HG03354 (cell line): ENCODE measurements at regions not wholly inside any gene's neighbourhood (a gene's known extent, or its start where the extent isn't known, plus 50 kb on each side); places are given as distances from the start of the nearest gene placed in this dataset.
"Not testable (repeated sequence)": the region's sequence is repeated elsewhere in the genome, so short reads cannot be mapped to it uniquely, and the experiment has no call there.

Experiments
- ATAC-seq: cut with Tn5 transposase; IDR thresholded peaks from one replicate; pipeline ENCODE4 v1.9.1; 2021; ENCODE audit warnings: mild to moderate bottlenecking; ENCODE audit not compliant: unreplicated experiment, poor library complexity, severe bottlenecking

- peak; percentile 92 for ATAC-seq
Measured at GRCh38 chr7:149714081-149714909, 59.1 kb downstream of the ZNF467 start.

GRCh38 chr7:149713731-149714068 lies 59.7 kb downstream of the ZNF467 start:
- no peak for ATAC-seq

- ATAC-seq, result no peak
Measured at GRCh38 chr7:149713061-149713730, 60.2 kb downstream of the ZNF467 start.

GRCh38 chr7:149708026-149708425 lies 65.4 kb downstream of the ZNF467 start:
- ATAC-seq, result no peak

GRCh38 chr7:149707448-149707886 lies 65.9 kb downstream of the ZNF467 start:
- ATAC-seq, result no peak

- no peak for ATAC-seq
Measured at GRCh38 chr7:149706398-149706797, 67.0 kb downstream of the ZNF467 start.

GRCh38 chr7:149704507-149704906 lies 68.9 kb downstream of the ZNF467 start:
- no peak for ATAC-seq

- no peak for ATAC-seq
Measured at GRCh38 chr7:149703044-149703650, 70.2 kb downstream of the ZNF467 start.

GRCh38 chr7:149701495-149702240 lies 71.7 kb downstream of the ZNF467 start:
- ATAC-seq, result no peak

- not testable (repeated sequence) for ATAC-seq
Measured at GRCh38 chr7:149697767-149698166, 75.6 kb downstream of the ZNF467 start.

GRCh38 chr7:149696280-149696679 lies 77.1 kb downstream of the ZNF467 start:
- no peak for ATAC-seq

- no peak for ATAC-seq
Measured at GRCh38 chr7:149692557-149692982, 80.8 kb downstream of the ZNF467 start.

GRCh38 chr7:149692056-149692455 lies 81.3 kb downstream of the ZNF467 start:
- ATAC-seq, result no peak

- ATAC-seq, result no peak
Measured at GRCh38 chr7:149690688-149691446, 82.5 kb downstream of the ZNF467 start.

- ATAC-seq, result no peak
Measured at GRCh38 chr7:149689291-149689721, 84.1 kb downstream of the ZNF467 start.

- ATAC-seq, result no peak
Measured at GRCh38 chr7:149688836-149689235, 84.6 kb downstream of the ZNF467 start.

- ATAC-seq, result not testable (repeated sequence)
Measured at GRCh38 chr7:149687820-149688219, 85.6 kb downstream of the ZNF467 start.

GRCh38 chr7:149686449-149686848 lies 86.9 kb downstream of the ZNF467 start:
- ATAC-seq, result no peak

- no peak for ATAC-seq
Measured at GRCh38 chr7:149686011-149686410, 87.4 kb downstream of the ZNF467 start.
